ENCODE measurements at regions not wholly inside any gene's neighbourhood (a gene's known extent, or its start where the extent isn't known, plus 50 kb on each side); places are given as distances from the start of the nearest gene placed in this dataset.

DNA sequence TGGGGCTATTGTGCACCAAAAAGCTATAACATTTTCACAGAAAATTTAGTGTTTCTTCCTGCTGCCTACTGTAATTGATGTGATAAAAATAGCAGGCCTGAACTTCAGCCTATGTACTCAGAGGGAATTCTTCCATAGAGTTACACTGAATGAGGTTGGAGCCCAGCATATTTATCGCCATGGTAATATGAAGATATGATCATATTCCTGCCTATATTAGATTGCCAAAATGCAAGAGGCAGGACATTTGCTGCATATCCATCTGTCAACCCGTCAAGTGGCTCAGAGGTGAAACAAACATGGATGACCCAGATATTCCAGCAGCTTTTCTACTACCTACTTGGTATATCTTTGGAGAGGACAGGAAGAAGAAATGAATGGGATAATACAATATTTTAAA is 1150.6 kb downstream of the TBL1XR1 start:
- TF ChIP-seq, protein P1, sequence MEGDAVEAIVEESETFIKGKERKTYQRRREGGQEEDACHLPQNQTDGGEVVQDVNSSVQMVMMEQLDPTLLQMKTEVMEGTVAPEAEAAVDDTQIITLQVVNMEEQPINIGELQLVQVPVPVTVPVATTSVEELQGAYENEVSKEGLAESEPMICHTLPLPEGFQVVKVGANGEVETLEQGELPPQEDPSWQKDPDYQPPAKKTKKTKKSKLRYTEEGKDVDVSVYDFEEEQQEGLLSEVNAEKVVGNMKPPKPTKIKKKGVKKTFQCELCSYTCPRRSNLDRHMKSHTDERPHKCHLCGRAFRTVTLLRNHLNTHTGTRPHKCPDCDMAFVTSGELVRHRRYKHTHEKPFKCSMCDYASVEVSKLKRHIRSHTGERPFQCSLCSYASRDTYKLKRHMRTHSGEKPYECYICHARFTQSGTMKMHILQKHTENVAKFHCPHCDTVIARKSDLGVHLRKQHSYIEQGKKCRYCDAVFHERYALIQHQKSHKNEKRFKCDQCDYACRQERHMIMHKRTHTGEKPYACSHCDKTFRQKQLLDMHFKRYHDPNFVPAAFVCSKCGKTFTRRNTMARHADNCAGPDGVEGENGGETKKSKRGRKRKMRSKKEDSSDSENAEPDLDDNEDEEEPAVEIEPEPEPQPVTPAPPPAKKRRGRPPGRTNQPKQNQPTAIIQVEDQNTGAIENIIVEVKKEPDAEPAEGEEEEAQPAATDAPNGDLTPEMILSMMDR (optimal IDR thresholded peaks at IDR 0.05 in 1 of 3, IDR thresholded peaks at IDR 0.05 in 1 of 3, conservative IDR thresholded peaks at IDR 0.05 in 1 of 3; ENCODE audit: extremely low read depth in 1 of 3, insufficient read depth in 2 of 3, low read length in 3 of 3), result no peak
- no peak for TF ChIP-seq EZH2 (IDR thresholded peaks at IDR 0.05; ENCODE audit: low read length)
- no peaks in the 10 kb centered on the region for H3K36me3 ChIP-seq (ENCODE audit: control insufficient read depth in 2 of 2, extremely low read depth in 1 of 2, insufficient read depth in 2 of 2, low read length in 2 of 2)

DNA sequence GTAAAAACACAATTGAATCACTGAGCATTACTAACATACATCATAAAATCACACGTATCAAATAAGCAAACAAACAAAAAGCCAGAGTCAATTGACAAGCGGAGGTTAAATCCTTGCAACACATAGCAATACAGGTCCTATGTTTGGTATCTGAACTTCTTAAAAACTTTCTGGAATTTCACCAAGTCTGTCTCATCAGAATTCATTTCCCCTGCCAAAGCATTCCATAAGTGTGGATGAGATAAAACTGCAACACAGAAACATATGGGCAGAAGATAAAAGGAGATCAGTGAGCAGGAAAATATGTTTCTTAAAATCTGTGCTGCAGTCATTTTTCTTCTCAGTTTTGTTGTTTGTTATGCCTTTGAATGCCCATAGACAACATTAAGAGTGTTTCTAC is 1155.5 kb downstream of the TBL1XR1 start:
- H3K36me3 ChIP-seq (ENCODE audit: control insufficient read depth in 2 of 2, extremely low read depth in 1 of 2, insufficient read depth in 2 of 2, low read length in 2 of 2), result no peaks in the 10 kb centered on the region
- H3K4me1 ChIP-seq (ENCODE audit: control insufficient read depth, extremely low read depth, insufficient read depth, low read length), result no peaks in the 10 kb centered on the region
- H3K9me3 ChIP-seq (ENCODE audit: control insufficient read depth, low read depth, low read length), result no peaks in the 10 kb centered on the region
- H3K4me2 ChIP-seq (ENCODE audit: control insufficient read depth, extremely low read depth, insufficient read depth, low read depth, low read length), result no peak overlapping the region
- no peaks in the 10 kb centered on the region for H3K27me3 ChIP-seq (ENCODE audit: control insufficient read depth, extremely low read depth, insufficient read depth, low read length)
- H4K20me1 ChIP-seq (ENCODE audit: control insufficient read depth, extremely low read depth, insufficient read depth, low read length), result no peaks in the 10 kb centered on the region
- no peaks in the 10 kb centered on the region for H3K9me1 ChIP-seq (ENCODE audit: control insufficient read depth, extremely low read depth, insufficient read depth, low read length)
- dilution Hi-C loops (cut with MboI; ENCODE audit: extremely low pct_ligation_motif_present, low sequenced_read_pairs), result no loop called here
- FAIRE-seq (no peak), DNase-seq (ENCODE audit: low read depth, low spot score) (no peak)
- H3K79me2 ChIP-seq (ENCODE audit: control insufficient read depth, insufficient read depth, low read length), result no peaks in the 10 kb centered on the region
- no peak overlapping the region for H3K27ac ChIP-seq (ENCODE audit: control insufficient read depth, insufficient read depth, low read length)
- no peak overlapping the region for H3K4me3 ChIP-seq (ENCODE audit: control insufficient read depth in 2 of 3, extremely low read depth in 1 of 3, insufficient read depth in 2 of 3, low read depth in 1 of 3, low read length in 3 of 3)
- H3K9ac ChIP-seq (ENCODE audit: control insufficient read depth, extremely low read depth, insufficient read depth, low read length), result no peak overlapping the region
- H2AFZ ChIP-seq (ENCODE audit: control insufficient read depth, low read length), result no peak overlapping the region
- no peak for TF ChIP-seq EZH2 (IDR thresholded peaks at IDR 0.05; ENCODE audit: low read length)
- TF ChIP-seq, protein P1 (optimal IDR thresholded peaks at IDR 0.05 in 1 of 3, IDR thresholded peaks at IDR 0.05 in 1 of 3, conservative IDR thresholded peaks at IDR 0.05 in 1 of 3; ENCODE audit: extremely low read depth in 1 of 3, insufficient read depth in 2 of 3, low read length in 3 of 3), result no peak

More for the DNA sequence above, 1150.6 kb downstream of the TBL1XR1 start:
- H3K9me1 ChIP-seq (ENCODE audit: control insufficient read depth, extremely low read depth, insufficient read depth, low read length), result no peaks in the 10 kb centered on the region
- H3K9me3 ChIP-seq (ENCODE audit: control insufficient read depth, low read depth, low read length), result no peaks in the 10 kb centered on the region
- no peak overlapping the region for H3K4me2 ChIP-seq (ENCODE audit: control insufficient read depth, extremely low read depth, insufficient read depth, low read depth, low read length)
- H4K20me1 ChIP-seq (ENCODE audit: control insufficient read depth, extremely low read depth, insufficient read depth, low read length), result no peaks in the 10 kb centered on the region
- no peaks in the 10 kb centered on the region for H3K27me3 ChIP-seq (ENCODE audit: control insufficient read depth, extremely low read depth, insufficient read depth, low read length)
- H3K27ac ChIP-seq (ENCODE audit: control insufficient read depth, insufficient read depth, low read length), result no peak overlapping the region
- no peak for FAIRE-seq
- no peak for DNase-seq (ENCODE audit: low read depth, low spot score)
- no peaks in the 10 kb centered on the region for H3K4me1 ChIP-seq (ENCODE audit: control insufficient read depth, extremely low read depth, insufficient read depth, low read length)
- dilution Hi-C loops (cut with MboI; ENCODE audit: extremely low pct_ligation_motif_present, low sequenced_read_pairs), result no loop called here
- no peaks in the 10 kb centered on the region for H3K79me2 ChIP-seq (ENCODE audit: control insufficient read depth, insufficient read depth, low read length)
- H3K9ac ChIP-seq (ENCODE audit: control insufficient read depth, extremely low read depth, insufficient read depth, low read length), result no peak overlapping the region
- no peak overlapping the region for H2AFZ ChIP-seq (ENCODE audit: control insufficient read depth, low read length)
- no peak overlapping the region for H3K4me3 ChIP-seq (ENCODE audit: control insufficient read depth in 2 of 3, extremely low read depth in 1 of 3, insufficient read depth in 2 of 3, low read depth in 1 of 3, low read length in 3 of 3)
